K562 (cell line): ENCODE measurements at regions not wholly inside any gene's neighbourhood (a gene's known extent, or its start where the extent isn't known, plus 50 kb on each side); places are given as distances from the start of the nearest gene placed in this dataset.

Experiments used
- ATAC-seq: fragments of 200-7000 bp; cut with Tn5 transposase; 3 replicates; pipeline ENCODE4 v1.9.1; 2020; ENCODE audit warnings: moderate library complexity
- BruUV-seq: library from RNA; stranded (reverse); fragments of 400-500 nt; replicated peaks from 2 replicates; lab custom pipeline; 2021; lab: Mats Ljungman, UMichigan
- CTCF ChIA-PET: fragments of 300-600 bp; formaldehyde crosslinking; extraction: SDS; loops from one replicate; lab custom pipeline; 2021; ENCODE audit warnings: low intra/inter-chr PET ratio; lab: Yijun Ruan, JAX
- POLR2A ChIA-PET: fragments of 300-600, 350-650 bp; sonication (Branson Sonifier 250); formaldehyde crosslinking; extraction: SDS; loops from one replicate; lab custom pipeline; 2021; ENCODE audit warnings: antibody characterized with exemption, inconsistent platforms; lab: Yijun Ruan, JAX
- DNase-seq, 4 experiments: peaks; one replicate each; pipeline versions ENCODE4 v3.0.0 to v3.0.0-alpha.2; 2011 to 2018; ENCODE audit warnings: low spot score in 3 of 4, mixed read lengths in 3 of 4; ENCODE audit errors: extremely low read depth in 1 of 4
- FAIRE-seq: peaks from 2 replicates; lab custom pipeline; 2011; peaks lifted over from hg19 to GRCh38; lab: Jason Lieb, UNC
- H2AFZ ChIP-seq: 2 replicates; pipeline ENCODE4 v1.6.0; 2011; ENCODE audit warnings: low read depth, low read length, control low read depth, inconsistent platforms
- H3K27ac ChIP-seq: fragments of 200-600 bp; 3 replicates; pipeline ENCODE4 v1.8.0; 2011; ENCODE audit warnings: low read depth, mild to moderate bottlenecking, control low read depth, inconsistent platforms, low read length, moderate library complexity, mixed read lengths; ENCODE audit errors: extremely low read depth
- H3K27me3 ChIP-seq, 2 experiments: fragments of 300-600 bp in 1 of 2; 2 replicates in 1 of 2; 3 replicates in 1 of 2; pipeline versions ENCODE4 v1.6.0 to v1.8.0; 2011; ENCODE audit warnings: inconsistent platforms in 2 of 2, low read length in 2 of 2, mild to moderate bottlenecking in 1 of 2, mixed read lengths in 1 of 2, moderate library complexity in 1 of 2; ENCODE audit not compliant: control insufficient read depth in 2 of 2, insufficient read depth in 2 of 2
- H3K36me3 ChIP-seq: fragments of 300-600 bp; 3 replicates; pipeline ENCODE4 v1.8.0; 2011; ENCODE audit warnings: mild to moderate bottlenecking, low read length, inconsistent platforms; ENCODE audit not compliant: control insufficient read depth, insufficient read depth
- H3K4me1 ChIP-seq, 2 experiments: fragments of 200-600 bp in 1 of 2; replicated peaks in 1 of 2; 2 replicates in 1 of 2; 3 replicates in 1 of 2; pipeline versions ENCODE4 v1.5.1 to v1.8.0; 2011; ENCODE audit warnings: inconsistent platforms in 2 of 2, low read length in 2 of 2, mild to moderate bottlenecking in 1 of 2, mixed read lengths in 1 of 2, moderate library complexity in 1 of 2; ENCODE audit not compliant: control insufficient read depth in 2 of 2, insufficient read depth in 2 of 2
- H3K4me2 ChIP-seq: 2 replicates; pipeline ENCODE4 v1.6.1; 2011; ENCODE audit warnings: low read length, control low read depth, inconsistent platforms, mixed read lengths; ENCODE audit not compliant: insufficient read depth
- H3K4me3 ChIP-seq: fragments of 200-600 bp; sonication (generic), shearing (Covaris generic); 2 replicates; pipeline ENCODE4 v1.5.1; 2016; ENCODE audit warnings: control low read depth, inconsistent platforms
- H3K79me2 ChIP-seq: fragments of 200-600 bp; 3 replicates; pipeline ENCODE4 v1.8.0; 2011; ENCODE audit warnings: low read length, inconsistent platforms; ENCODE audit not compliant: control insufficient read depth, insufficient read depth
- H3K9ac ChIP-seq, 2 experiments: 2 replicates each; pipeline versions ENCODE4 v1.6.0 to v1.6.1; 2011; ENCODE audit warnings: low read depth in 2 of 2, low read length in 2 of 2, control low read depth in 1 of 2, inconsistent platforms in 1 of 2, mild to moderate bottlenecking in 1 of 2, mixed read lengths in 1 of 2; ENCODE audit not compliant: insufficient read depth in 1 of 2
- H3K9me1 ChIP-seq: one replicate; pipeline ENCODE4 v1.6.0; 2011; ENCODE audit warnings: inconsistent platforms, mild to moderate bottlenecking, low read length, moderate library complexity; ENCODE audit not compliant: control insufficient read depth, insufficient read depth
- H3K9me3 ChIP-seq: replicated peaks from 2 replicates; pipeline ENCODE4 v1.5.1; 2011; ENCODE audit warnings: low read depth, low read length, inconsistent platforms; ENCODE audit not compliant: control insufficient read depth, insufficient read depth
- H4K20me1 ChIP-seq: replicated peaks from 2 replicates; pipeline ENCODE4 v1.6.1; 2011; ENCODE audit warnings: low read length, inconsistent platforms, mixed read lengths; ENCODE audit not compliant: control insufficient read depth, insufficient read depth
- BRD9 ChIP-seq: fragments of 450-650 bp; IDR thresholded peaks from 2 replicates; pipeline ENCODE4 v1.6.1; 2018; ENCODE audit warnings: low read depth; ENCODE audit not compliant: partially characterized antibody
- ELK3 ChIP-seq: fragments of 450-650 bp; formaldehyde crosslinking; IDR thresholded peaks from 2 replicates; pipeline ENCODE4 v1.4.0; 2020; ENCODE audit warnings: mild to moderate bottlenecking
- MCM2 ChIP-seq: fragments of 450-650 bp; IDR thresholded peaks from 2 replicates; pipeline ENCODE4 v1.6.1; 2017; ENCODE audit warnings: low read depth, mild to moderate bottlenecking
- MXI1 ChIP-seq: IDR thresholded peaks from 2 replicates; pipeline ENCODE4 v1.6.1; 2011; ENCODE audit warnings: low read depth, mild to moderate bottlenecking, improper control_type of control experiment, low read length
- TCF3 ChIP-seq: sonication (generic); formaldehyde crosslinking; IDR thresholded peaks from 2 replicates; pipeline ENCODE4 v1.4.0; 2020; ENCODE audit warnings: mild to moderate bottlenecking, missing genetic modification reagents
- YY1 ChIP-seq, 3 experiments: IDR thresholded peaks; 2 replicates each; pipeline ENCODE4 v1.6.1; 2011; ENCODE audit warnings: low read length in 2 of 3, mild to moderate bottlenecking in 2 of 3, moderate library complexity in 2 of 3, borderline replicate concordance in 1 of 3, control low read depth in 1 of 3, low read depth in 1 of 3; ENCODE audit not compliant: insufficient read depth in 3 of 3, insufficient replicate concordance in 2 of 3, control insufficient read depth in 1 of 3, insufficient read length in 1 of 3; ENCODE audit errors: extremely low read depth in 1 of 3
- ZNF318 ChIP-seq, 2 experiments: fragments of 450-650 bp; IDR thresholded peaks; 2 replicates each; pipeline ENCODE4 v1.6.1; 2016; ENCODE audit warnings: mild to moderate bottlenecking in 2 of 2, borderline replicate concordance in 1 of 2, low read depth in 1 of 2, moderate library complexity in 1 of 2
- ZNF449 ChIP-seq: fragments of 250-450 bp; sonication (Bioruptor Pico); IDR thresholded peaks from 2 replicates; pipeline ENCODE4 v1.8.0; 2022; ENCODE audit warnings: moderate library complexity, mild to moderate bottlenecking, inconsistent platforms
- ZNF584 ChIP-seq: fragments of 200-800 bp; sonication (Bioruptor generic); IDR thresholded peaks from 2 replicates; pipeline ENCODE4 v1.6.1; 2016; ENCODE audit warnings: low read depth, mild to moderate bottlenecking, missing genetic modification characterization, missing compliant biosample characterization
- WGBS: fragments of 100-300 bp; shearing (Covaris generic); methylation state at CpG from one replicate; pipeline ENCODE4 v1.1.6; 2016; ENCODE audit warnings: low coverage, mixed read lengths; ENCODE audit not compliant: insufficient coverage; ENCODE audit errors: missing lambda C conversion rate; 5-methylcytosine and 5-hydroxymethylcytosine counted together
- in situ Hi-C: fragments of 300-500 bp; cut with MboI; formaldehyde crosslinking; loops from 4 replicates; pipeline ENCODE4 v1.15.0; 2018; ENCODE audit warnings: inconsistent platforms, mixed read lengths
- intact Hi-C: fragments of 100-400 bp; cut with micrococcal nuclease; formaldehyde crosslinking; loops from 2 replicates; pipeline ENCODE4 v1.14.2; 2022

GRCh38 chr4:60611762-60612496, 588.2 kb upstream of the ADGRL3 start:
- BruUV-seq: no TSS peak
- H3K27ac ChIP-seq: no peak overlapping the region
- FAIRE-seq (no peak), ATAC-seq (no peak), DNase-seq (no peak)
- 4% methylated on average over 9 of the region's 9 CpGs for WGBS
- H3K9ac ChIP-seq: no peak overlapping the region
- CTCF ChIA-PET: no interaction called here
- H3K4me3 ChIP-seq: no peak overlapping the region
- H4K20me1 ChIP-seq: no peaks in the 10 kb centered on the region
- no peaks in the 10 kb centered on the region for H3K9me1 ChIP-seq
- in situ Hi-C loops (no loop called here), intact Hi-C loops (no loop called here)
- H3K79me2 ChIP-seq: no peaks in the 10 kb centered on the region
- H3K4me2 ChIP-seq: no peak overlapping the region
- no peak overlapping the region for H2AFZ ChIP-seq
- H3K4me1 ChIP-seq: no peaks in the 10 kb centered on the region
- no peaks in the 10 kb centered on the region for H3K36me3 ChIP-seq
- no peaks in the 10 kb centered on the region for H3K9me3 ChIP-seq
- no peaks in the 10 kb centered on the region for H3K27me3 ChIP-seq
- POLR2A ChIA-PET: interaction anchor here (0.7 kb wide), 1 partner anchor 45 kb away, joined by 4 read pairs; no protein-coding TSS in a partner anchor
- TF ChIP-seq ZNF584 (CRISPR knock-in tag): no peak
- TF ChIP-seq ZNF449 (CRISPR knock-in tag): no peak
- no peak for TF ChIP-seq ZNF318 (IDR thresholded peaks at IDR 0.05; ENCODE audit: borderline replicate concordance in 1 of 2, low read depth in 1 of 2)
- no peak for TF ChIP-seq YY1 (IDR thresholded peaks at IDR 0.05; ENCODE audit: borderline replicate concordance in 1 of 3, control insufficient read depth in 1 of 3, extremely low read depth in 1 of 3, insufficient read depth in 3 of 3, insufficient read length in 1 of 3, insufficient replicate concordance in 2 of 3, low read depth in 1 of 3, low read length in 2 of 3)
- no peak for TF ChIP-seq ELK3 (CRISPR knock-in tag)
- no peak for TF ChIP-seq TCF3 (CRISPR knock-in tag)
- TF ChIP-seq MCM2: no peak
- TF ChIP-seq BRD9: no peak
- no peak for TF ChIP-seq MXI1
